HepG2 (cell line): ENCODE measurements at regions not wholly inside any gene's neighbourhood (a gene's known extent, or its start where the extent isn't known, plus 50 kb on each side); places are given as distances from the start of the nearest gene placed in this dataset.

Experiments used
- ATAC-seq: fragments of 200-7000 bp; cut with Tn5 transposase; 3 replicates; pipeline ENCODE4 v1.9.1; 2020; ENCODE audit warnings: mild to moderate bottlenecking, moderate library complexity
- BruUV-seq: library from RNA; stranded (reverse); fragments of 400-500 nt; replicated peaks from 2 replicates; lab custom pipeline; 2021; lab: Mats Ljungman, UMichigan
- CTCF ChIA-PET: fragments of 300-600 bp; formaldehyde crosslinking; extraction: SDS; loops from one replicate; lab custom pipeline; 2021; ENCODE audit warnings: low total read pairs, inconsistent platforms, low intra/inter-chr PET ratio; lab: Yijun Ruan, JAX
- POLR2A ChIA-PET: fragments of 350-600 bp; sonication (Branson Sonifier 250); formaldehyde crosslinking; loops from one replicate; lab custom pipeline; 2020; ENCODE audit warnings: antibody characterized with exemption, inconsistent platforms; lab: Yijun Ruan, JAX
- DNase-seq: peaks from one replicate; pipeline ENCODE4 v3.0.0-alpha.2; 2015; ENCODE audit warnings: low spot score
- FAIRE-seq: peaks from 3 replicates; lab custom pipeline; 2011; peaks lifted over from hg19 to GRCh38; lab: Jason Lieb, UNC
- H2AFZ ChIP-seq: one replicate; pipeline ENCODE4 v1.6.1; 2011; ENCODE audit warnings: low read length, inconsistent platforms
- H3K27ac ChIP-seq: fragments of 300-600 bp; 3 replicates; pipeline ENCODE4 v1.8.0; 2011; ENCODE audit warnings: mixed run types, mild to moderate bottlenecking, mixed read lengths, low read length, inconsistent platforms; ENCODE audit not compliant: insufficient read depth; ENCODE audit errors: extremely low read length
- H3K27me3 ChIP-seq, 2 experiments: fragments of 200-600 bp in 1 of 2; 2 replicates in 1 of 2; 3 replicates in 1 of 2; pipeline versions ENCODE4 v1.6.0 to v1.8.0; 2011; ENCODE audit warnings: low read length in 2 of 2, mild to moderate bottlenecking in 2 of 2, moderate library complexity in 2 of 2, inconsistent platforms in 1 of 2; ENCODE audit not compliant: insufficient read depth in 2 of 2, control insufficient read depth in 1 of 2
- H3K36me3 ChIP-seq, 2 experiments: fragments of 200-600 bp in 1 of 2; replicated peaks in 1 of 2; 2 replicates in 1 of 2; 3 replicates in 1 of 2; pipeline versions ENCODE4 v1.5.1 to v1.8.0; 2011; ENCODE audit warnings: low read length in 2 of 2, inconsistent platforms in 1 of 2; ENCODE audit not compliant: insufficient read depth in 2 of 2, control insufficient read depth in 1 of 2
- H3K4me1 ChIP-seq: 2 replicates; pipeline ENCODE4 v1.5.1; 2012; ENCODE audit warnings: low read length, inconsistent platforms; ENCODE audit not compliant: insufficient read depth
- H3K4me2 ChIP-seq: 2 replicates; pipeline ENCODE4 v1.6.0; 2011; ENCODE audit warnings: low read depth, low read length, inconsistent platforms
- H3K4me3 ChIP-seq, 3 experiments: fragments of 200-600 bp in 1 of 3; sonication (generic), shearing (Covaris generic) in 1 of 3; replicated peaks in 1 of 3; 2 replicates each; pipeline ENCODE4 v1.5.1; 2011 to 2016; ENCODE audit warnings: low read length in 3 of 3, inconsistent platforms in 2 of 3, low read depth in 2 of 3, mild to moderate bottlenecking in 2 of 3, control low read depth in 1 of 3, mixed read lengths in 1 of 3; ENCODE audit not compliant: insufficient read depth in 1 of 3
- H3K79me2 ChIP-seq: one replicate; pipeline ENCODE4 v1.6.1; 2011; ENCODE audit warnings: low read length, inconsistent platforms; ENCODE audit not compliant: insufficient read depth
- H3K9ac ChIP-seq: 2 replicates; pipeline ENCODE4 v1.6.0; 2011; ENCODE audit warnings: mild to moderate bottlenecking, low read depth, low read length, inconsistent platforms; ENCODE audit not compliant: insufficient read depth
- H3K9me3 ChIP-seq: 2 replicates; pipeline ENCODE4 v1.5.1; 2012; ENCODE audit warnings: mild to moderate bottlenecking, low read length
- H4K20me1 ChIP-seq: 2 replicates; pipeline ENCODE4 v1.6.0; 2011; ENCODE audit warnings: inconsistent platforms, mild to moderate bottlenecking, low read length, moderate library complexity; ENCODE audit not compliant: insufficient read depth
- HES4 ChIP-seq: sonication (generic); formaldehyde crosslinking; IDR thresholded peaks from 2 replicates; pipeline ENCODE4 v1.9.0; 2021; ENCODE audit warnings: mild to moderate bottlenecking, missing genetic modification reagents, borderline replicate concordance
- KDM2A ChIP-seq: sonication (generic); formaldehyde crosslinking; IDR thresholded peaks from 2 replicates; pipeline ENCODE4 v1.4.0; 2020; ENCODE audit warnings: low read depth, missing genetic modification reagents, borderline replicate concordance
- PCBP1 ChIP-seq: fragments of 200-400 bp; formaldehyde crosslinking; IDR thresholded peaks from 2 replicates; pipeline ENCODE4 v1.6.1; 2017; ENCODE audit warnings: mild to moderate bottlenecking, low read depth, low read length, borderline replicate concordance
- SPEN ChIP-seq: sonication (generic); formaldehyde crosslinking; IDR thresholded peaks from 2 replicates; pipeline ENCODE4 v1.5.1; 2020; ENCODE audit warnings: low read depth, mild to moderate bottlenecking, missing genetic modification reagents
- ZNF232 ChIP-seq: sonication (generic); formaldehyde crosslinking; IDR thresholded peaks from 2 replicates; pipeline ENCODE4 v1.4.0; 2020; ENCODE audit warnings: missing genetic modification reagents, borderline replicate concordance
- ZNF629 ChIP-seq: sonication (generic); formaldehyde crosslinking; conservative IDR thresholded peaks from 2 replicates; pipeline ENCODE4 v1.5.0; 2020; ENCODE audit warnings: missing genetic modification reagents
- WGBS: methylation state at CpG from one replicate; pipeline ENCODE4 v1.1.6; 2017; ENCODE audit warnings: low lambda C conversion rate; 5-methylcytosine and 5-hydroxymethylcytosine counted together
- in situ Hi-C: cut with HindIII; loops from 2 replicates; pipeline ENCODE4 v1.10.0; 2017; ENCODE audit warnings: low pct_unique_long_range_greater_than_20kb; ENCODE audit not compliant: extremely low pct_ligation_motif_present
- intact Hi-C: fragments of 100-400 bp; cut with micrococcal nuclease; formaldehyde crosslinking; loops from one replicate; pipeline ENCODE4 v1.10.0; 2022; ENCODE audit not compliant: unreplicated experiment
- TF ChIP-seq, protein P1 (sequence below), 2 experiments: IDR thresholded peaks; 2 replicates each; pipeline ENCODE4 v1.6.1; 2011 to 2012; ENCODE audit warnings: low read length in 2 of 2, borderline replicate concordance in 1 of 2, low read depth in 1 of 2, mild to moderate bottlenecking in 1 of 2, moderate library complexity in 1 of 2
- TF ChIP-seq, protein P2 (sequence below): sonication (generic); formaldehyde crosslinking; IDR thresholded peaks from 2 replicates; pipeline ENCODE4 v1.4.0; 2020; ENCODE audit warnings: missing genetic modification reagents, mild to moderate bottlenecking, borderline replicate concordance
- TF ChIP-seq, protein P3 (sequence below): sonication (generic); formaldehyde crosslinking; IDR thresholded peaks from 2 replicates; pipeline ENCODE4 v1.4.0; 2020; ENCODE audit warnings: mild to moderate bottlenecking, missing genetic modification reagents
- TF ChIP-seq, protein P4 (sequence below): sonication (generic); formaldehyde crosslinking; IDR thresholded peaks from 2 replicates; pipeline ENCODE4 v1.8.0; 2022; ENCODE audit warnings: missing genetic modification reagents, mild to moderate bottlenecking, borderline replicate concordance
- TF ChIP-seq, protein P5 (sequence below): sonication (generic); formaldehyde crosslinking; IDR thresholded peaks from 2 replicates; pipeline ENCODE4 v1.4.0; 2020; ENCODE audit warnings: missing genetic modification reagents, borderline replicate concordance

DNA sequence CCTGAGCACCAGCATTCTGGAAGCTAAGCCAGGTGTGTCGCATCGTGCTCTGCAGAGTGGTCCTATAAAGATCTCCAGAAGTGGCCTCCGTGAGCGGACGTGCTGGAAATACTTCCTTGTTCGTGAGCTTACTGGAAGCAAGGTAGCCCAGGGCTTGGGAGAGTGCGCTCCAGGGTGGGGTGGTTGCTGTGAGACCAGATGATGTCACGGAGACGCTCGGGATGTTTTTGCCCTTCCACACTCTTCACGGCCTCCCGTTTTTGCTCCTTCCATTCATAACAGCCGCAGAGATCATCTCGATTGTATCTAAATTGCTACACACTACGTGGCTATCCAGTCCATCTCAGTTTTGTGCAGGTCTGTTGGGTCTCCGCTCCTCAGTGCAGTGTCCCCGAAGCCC, 373.4 kb downstream of the THBS2 start:
- Histone ChIP-seq H3K27me3 (peaks cover 14 to 80% of the 10 kb centered on the region in 2 experiments), H2AFZ (no peak overlapping the region), H3K4me1 (no peaks in the 10 kb centered on the region), H3K9ac (no peak overlapping the region), H3K4me2 (no peak overlapping the region), H3K27ac (no peak overlapping the region), H3K36me3 (no peaks in the 10 kb centered on the region), H3K9me3 (no peaks in the 10 kb centered on the region), H3K79me2 (no peaks in the 10 kb centered on the region), H4K20me1 (no peaks in the 10 kb centered on the region; the same call in none of the 2 replicates), H3K4me3 (no peak overlapping the region)
- CTCF ChIA-PET, result no interaction called here
- POLR2A ChIA-PET, result no interaction called here
- no TSS peak for BruUV-seq
- in situ Hi-C loops, result loop anchor here (10.0 kb wide), 1 partner anchor 725 kb away; no protein-coding TSS in a partner anchor
- ATAC-seq, result no peak
- WGBS, result 21% methylated on average over 17 of the region's 17 CpGs
- FAIRE-seq, result no peak
- intact Hi-C loops, result loop anchor here (10.0 kb wide), 1 partner anchor 725 kb away; no protein-coding TSS in a partner anchor
- DNase-seq, result no peak
- TF ChIP-seq HES4 (no peak), PCBP1 (no peak), SPEN (no peak), ZNF232 (CRISPR knock-in tag) (no peak), KDM2A (CRISPR knock-in tag) (no peak), ZNF629 (CRISPR knock-in tag) (no peak)
- TF ChIP-seq, protein P1, sequence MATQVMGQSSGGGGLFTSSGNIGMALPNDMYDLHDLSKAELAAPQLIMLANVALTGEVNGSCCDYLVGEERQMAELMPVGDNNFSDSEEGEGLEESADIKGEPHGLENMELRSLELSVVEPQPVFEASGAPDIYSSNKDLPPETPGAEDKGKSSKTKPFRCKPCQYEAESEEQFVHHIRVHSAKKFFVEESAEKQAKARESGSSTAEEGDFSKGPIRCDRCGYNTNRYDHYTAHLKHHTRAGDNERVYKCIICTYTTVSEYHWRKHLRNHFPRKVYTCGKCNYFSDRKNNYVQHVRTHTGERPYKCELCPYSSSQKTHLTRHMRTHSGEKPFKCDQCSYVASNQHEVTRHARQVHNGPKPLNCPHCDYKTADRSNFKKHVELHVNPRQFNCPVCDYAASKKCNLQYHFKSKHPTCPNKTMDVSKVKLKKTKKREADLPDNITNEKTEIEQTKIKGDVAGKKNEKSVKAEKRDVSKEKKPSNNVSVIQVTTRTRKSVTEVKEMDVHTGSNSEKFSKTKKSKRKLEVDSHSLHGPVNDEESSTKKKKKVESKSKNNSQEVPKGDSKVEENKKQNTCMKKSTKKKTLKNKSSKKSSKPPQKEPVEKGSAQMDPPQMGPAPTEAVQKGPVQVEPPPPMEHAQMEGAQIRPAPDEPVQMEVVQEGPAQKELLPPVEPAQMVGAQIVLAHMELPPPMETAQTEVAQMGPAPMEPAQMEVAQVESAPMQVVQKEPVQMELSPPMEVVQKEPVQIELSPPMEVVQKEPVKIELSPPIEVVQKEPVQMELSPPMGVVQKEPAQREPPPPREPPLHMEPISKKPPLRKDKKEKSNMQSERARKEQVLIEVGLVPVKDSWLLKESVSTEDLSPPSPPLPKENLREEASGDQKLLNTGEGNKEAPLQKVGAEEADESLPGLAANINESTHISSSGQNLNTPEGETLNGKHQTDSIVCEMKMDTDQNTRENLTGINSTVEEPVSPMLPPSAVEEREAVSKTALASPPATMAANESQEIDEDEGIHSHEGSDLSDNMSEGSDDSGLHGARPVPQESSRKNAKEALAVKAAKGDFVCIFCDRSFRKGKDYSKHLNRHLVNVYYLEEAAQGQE (IDR thresholded peaks at IDR 0.05; ENCODE audit: borderline replicate concordance in 1 of 2, low read depth in 1 of 2, low read length in 2 of 2), result no peak
- TF ChIP-seq, protein P2, sequence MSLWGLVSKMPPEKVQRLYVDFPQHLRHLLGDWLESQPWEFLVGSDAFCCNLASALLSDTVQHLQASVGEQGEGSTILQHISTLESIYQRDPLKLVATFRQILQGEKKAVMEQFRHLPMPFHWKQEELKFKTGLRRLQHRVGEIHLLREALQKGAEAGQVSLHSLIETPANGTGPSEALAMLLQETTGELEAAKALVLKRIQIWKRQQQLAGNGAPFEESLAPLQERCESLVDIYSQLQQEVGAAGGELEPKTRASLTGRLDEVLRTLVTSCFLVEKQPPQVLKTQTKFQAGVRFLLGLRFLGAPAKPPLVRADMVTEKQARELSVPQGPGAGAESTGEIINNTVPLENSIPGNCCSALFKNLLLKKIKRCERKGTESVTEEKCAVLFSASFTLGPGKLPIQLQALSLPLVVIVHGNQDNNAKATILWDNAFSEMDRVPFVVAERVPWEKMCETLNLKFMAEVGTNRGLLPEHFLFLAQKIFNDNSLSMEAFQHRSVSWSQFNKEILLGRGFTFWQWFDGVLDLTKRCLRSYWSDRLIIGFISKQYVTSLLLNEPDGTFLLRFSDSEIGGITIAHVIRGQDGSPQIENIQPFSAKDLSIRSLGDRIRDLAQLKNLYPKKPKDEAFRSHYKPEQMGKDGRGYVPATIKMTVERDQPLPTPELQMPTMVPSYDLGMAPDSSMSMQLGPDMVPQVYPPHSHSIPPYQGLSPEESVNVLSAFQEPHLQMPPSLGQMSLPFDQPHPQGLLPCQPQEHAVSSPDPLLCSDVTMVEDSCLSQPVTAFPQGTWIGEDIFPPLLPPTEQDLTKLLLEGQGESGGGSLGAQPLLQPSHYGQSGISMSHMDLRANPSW, result no peak
- TF ChIP-seq, protein P3, sequence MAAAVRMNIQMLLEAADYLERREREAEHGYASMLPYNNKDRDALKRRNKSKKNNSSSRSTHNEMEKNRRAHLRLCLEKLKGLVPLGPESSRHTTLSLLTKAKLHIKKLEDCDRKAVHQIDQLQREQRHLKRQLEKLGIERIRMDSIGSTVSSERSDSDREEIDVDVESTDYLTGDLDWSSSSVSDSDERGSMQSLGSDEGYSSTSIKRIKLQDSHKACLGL (CRISPR knock-in tag), result no peak
- TF ChIP-seq, protein P4, sequence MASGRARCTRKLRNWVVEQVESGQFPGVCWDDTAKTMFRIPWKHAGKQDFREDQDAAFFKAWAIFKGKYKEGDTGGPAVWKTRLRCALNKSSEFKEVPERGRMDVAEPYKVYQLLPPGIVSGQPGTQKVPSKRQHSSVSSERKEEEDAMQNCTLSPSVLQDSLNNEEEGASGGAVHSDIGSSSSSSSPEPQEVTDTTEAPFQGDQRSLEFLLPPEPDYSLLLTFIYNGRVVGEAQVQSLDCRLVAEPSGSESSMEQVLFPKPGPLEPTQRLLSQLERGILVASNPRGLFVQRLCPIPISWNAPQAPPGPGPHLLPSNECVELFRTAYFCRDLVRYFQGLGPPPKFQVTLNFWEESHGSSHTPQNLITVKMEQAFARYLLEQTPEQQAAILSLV, result no peak
- TF ChIP-seq, protein P5, sequence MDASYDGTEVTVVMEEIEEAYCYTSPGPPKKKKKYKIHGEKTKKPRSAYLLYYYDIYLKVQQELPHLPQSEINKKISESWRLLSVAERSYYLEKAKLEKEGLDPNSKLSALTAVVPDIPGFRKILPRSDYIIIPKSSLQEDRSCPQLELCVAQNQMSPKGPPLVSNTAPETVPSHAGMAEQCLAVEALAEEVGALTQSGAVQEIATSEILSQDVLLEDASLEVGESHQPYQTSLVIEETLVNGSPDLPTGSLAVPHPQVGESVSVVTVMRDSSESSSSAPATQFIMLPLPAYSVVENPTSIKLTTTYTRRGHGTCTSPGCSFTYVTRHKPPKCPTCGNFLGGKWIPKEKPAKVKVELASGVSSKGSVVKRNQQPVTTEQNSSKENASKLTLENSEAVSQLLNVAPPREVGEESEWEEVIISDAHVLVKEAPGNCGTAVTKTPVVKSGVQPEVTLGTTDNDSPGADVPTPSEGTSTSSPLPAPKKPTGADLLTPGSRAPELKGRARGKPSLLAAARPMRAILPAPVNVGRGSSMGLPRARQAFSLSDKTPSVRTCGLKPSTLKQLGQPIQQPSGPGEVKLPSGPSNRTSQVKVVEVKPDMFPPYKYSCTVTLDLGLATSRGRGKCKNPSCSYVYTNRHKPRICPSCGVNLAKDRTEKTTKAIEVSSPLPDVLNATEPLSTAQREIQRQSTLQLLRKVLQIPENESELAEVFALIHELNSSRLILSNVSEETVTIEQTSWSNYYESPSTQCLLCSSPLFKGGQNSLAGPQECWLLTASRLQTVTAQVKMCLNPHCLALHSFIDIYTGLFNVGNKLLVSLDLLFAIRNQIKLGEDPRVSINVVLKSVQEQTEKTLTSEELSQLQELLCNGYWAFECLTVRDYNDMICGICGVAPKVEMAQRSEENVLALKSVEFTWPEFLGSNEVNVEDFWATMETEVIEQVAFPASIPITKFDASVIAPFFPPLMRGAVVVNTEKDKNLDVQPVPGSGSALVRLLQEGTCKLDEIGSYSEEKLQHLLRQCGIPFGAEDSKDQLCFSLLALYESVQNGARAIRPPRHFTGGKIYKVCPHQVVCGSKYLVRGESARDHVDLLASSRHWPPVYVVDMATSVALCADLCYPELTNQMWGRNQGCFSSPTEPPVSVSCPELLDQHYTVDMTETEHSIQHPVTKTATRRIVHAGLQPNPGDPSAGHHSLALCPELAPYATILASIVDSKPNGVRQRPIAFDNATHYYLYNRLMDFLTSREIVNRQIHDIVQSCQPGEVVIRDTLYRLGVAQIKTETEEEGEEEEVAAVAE (CRISPR knock-in tag), result no peak
